Stimulated activated CD8-positive, alpha-beta memory T cell treated with anti-CD3 and anti-CD28 coated beads, Interleukin-15, amount 100 ng/mL, for 48 hours (primary cell): ENCODE measurements at regions not wholly inside any gene's neighbourhood (a gene's known extent, or its start where the extent isn't known, plus 50 kb on each side); places are given as distances from the start of the nearest gene placed in this dataset.
"Not testable (repeated sequence)": the region's sequence is repeated elsewhere in the genome, so short reads cannot be mapped to it uniquely, and the experiment has no call there.

Source experiments
- DNase-seq, 2 donors: peaks; one replicate each; pipeline ENCODE4 v3.0.0-alpha.2; 2020; ENCODE audit warnings: low read depth in 2 of 2

DNA sequence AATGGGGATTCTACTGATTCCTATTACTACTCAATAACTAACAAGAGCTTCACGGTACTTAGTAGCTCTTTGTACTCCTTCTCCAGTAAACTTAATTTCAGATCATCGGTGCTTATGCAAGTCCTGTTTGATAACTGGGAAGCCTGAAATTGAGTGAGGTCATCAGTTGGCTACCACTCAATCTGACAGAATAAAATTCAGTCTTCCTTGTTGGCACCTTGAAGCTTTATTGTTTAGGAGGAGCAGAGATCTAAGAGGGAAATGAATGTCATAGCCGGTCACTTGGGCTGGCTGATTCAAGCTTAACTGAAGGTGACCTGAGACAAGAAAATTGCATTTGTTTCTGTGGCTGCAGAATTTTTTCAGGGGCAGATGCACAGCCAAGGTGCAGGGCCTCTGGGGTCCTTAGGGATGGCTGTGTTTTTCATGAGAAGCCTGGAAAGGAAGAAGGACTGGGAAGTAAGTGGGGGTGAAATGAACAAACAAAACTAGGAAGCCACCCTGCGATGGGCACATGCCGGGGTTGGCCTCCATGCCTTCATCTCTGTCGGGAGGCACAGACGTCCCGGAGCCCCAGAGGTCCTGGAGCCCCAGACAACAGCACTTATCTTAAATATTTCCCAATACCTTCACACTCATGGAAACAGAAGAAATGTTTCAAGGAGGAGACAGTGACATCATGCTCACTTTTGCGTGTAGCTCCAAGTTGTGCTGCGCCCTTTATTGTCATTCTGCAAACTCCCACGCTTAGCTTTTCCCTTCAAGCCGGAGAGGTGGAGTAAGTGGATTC is 85.0 kb upstream of the KIF5B start:
- no peak for DNase-seq

DNA sequence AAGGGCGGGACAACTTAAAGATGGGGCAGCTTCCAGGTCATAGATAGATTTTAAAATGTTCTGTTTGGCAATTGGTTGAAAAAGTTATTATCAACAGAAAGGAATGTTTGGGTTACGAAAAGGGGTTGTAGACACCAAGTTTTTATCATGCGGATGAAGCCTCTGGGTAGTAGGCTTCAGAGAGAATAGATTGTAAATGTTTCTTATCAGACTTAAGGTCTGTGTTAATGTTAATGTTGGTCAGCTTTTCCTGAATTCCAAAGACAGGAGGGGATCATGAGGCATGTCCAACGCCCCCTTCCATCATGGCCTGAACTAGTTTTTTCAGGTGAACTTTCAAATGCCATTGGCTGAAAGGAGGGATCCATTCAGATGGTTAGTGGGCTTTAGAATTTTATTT is 84.2 kb upstream of the KIF5B start:
- no peak for DNase-seq

DNA sequence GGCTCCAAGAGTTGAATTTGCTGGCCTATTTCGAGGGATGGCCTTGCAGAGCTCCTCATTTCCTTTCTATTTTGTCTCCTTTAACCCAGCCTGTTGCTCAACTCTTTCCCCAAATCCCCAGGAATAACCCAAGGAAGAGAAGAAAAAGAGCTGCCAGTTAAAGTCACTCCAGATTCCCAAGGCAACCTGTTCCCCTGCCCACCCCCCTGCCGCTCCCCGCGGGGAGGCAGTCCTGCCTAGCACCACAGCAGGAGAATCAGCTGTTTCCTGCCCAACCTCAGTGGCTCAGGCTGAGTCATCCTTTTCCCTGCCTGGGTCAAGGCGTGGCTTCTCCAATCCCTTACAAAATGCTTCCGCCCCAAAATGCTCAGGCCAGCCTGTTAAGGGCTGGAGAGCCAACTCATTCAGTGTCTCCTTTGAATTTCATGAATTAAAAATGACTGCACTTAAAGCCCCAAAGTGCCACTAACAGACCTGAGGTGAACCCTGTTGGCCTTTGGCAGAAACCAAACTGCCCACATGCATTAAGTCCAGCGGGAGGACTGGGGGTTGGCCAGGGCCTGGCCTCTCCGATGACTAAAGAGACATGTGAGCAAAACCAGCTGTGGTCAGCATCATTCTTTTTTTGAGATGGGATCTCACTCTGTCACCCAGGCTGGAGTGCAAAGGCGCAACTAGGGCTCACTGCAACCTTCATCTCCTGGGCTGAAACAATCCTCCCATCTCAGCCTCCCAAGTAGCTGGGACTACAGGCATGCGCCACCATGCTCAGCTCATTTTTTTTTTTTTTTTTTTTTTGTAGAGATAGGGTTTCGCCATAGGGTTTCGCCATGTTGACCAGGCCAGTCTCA is 83.2 kb upstream of the KIF5B start:
- no peak for DNase-seq

GRCh38 chr10:32136927-32137326 is 80.7 kb upstream of the KIF5B start:
- DNase-seq, result not testable (repeated sequence)

DNA sequence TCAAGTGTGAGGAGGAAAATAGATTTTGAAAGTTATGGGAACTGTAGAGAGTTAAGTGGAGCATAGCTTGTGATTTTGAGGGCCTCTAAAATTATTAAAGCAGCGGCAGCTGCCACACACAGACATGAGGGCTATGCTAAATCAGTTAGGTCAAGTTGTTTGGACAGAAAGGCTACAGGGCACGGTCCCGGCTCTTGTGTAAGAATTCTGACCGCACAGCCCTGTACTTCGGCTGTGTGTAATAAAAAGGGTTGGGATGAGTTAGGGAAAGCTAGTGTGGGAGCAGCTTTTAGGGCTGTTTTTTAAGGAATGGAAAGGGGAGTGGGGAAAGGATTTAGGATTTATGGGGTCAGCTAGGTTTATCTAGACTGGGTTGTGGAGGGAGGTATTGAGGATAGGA is 79.6 kb upstream of the KIF5B start:
- DNase-seq, result not testable (repeated sequence)

- no peak for DNase-seq
These were observed 76.2 kb upstream of the KIF5B start for GRCh38 chr10:32132357-32132946.

DNA sequence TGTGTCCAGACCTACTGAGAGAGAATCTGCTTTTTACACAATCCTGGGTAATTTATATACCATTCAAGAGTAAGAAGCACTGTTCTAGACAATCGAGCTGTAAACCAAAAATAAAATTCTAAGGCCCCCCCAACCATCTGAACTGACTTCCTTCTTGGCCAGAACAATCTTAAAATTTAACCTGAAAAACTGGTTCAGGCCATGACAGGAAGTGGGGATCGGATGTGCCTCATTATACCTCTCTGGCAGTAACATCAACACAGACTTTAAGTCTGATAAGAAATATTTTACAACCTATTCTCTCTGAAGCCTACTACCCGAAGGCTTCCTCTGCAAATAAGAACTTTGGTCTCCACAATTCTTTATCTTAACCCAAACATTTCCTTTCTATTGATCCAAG is 75.2 kb upstream of the KIF5B start:
- no peak for DNase-seq

DNA sequence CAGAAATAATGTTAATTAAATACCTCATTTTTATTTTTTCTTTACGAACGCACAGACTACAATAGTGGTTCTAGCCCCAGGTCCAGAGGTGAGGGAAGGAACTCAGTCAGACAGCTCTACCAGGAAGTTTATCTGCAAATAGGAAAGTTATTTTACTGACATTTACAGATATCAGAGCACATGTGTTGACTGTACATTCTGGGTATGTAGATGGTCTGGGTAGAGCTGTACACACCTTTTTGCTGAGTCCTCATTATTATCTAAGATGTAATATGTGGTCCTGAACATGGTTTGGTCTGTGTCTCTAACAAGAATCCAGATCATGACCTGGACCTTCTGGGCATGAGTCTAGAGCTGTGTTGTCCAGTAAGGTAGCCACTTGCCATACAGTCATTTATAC is 74.6 kb upstream of the KIF5B start:
- no peak for DNase-seq

DNA sequence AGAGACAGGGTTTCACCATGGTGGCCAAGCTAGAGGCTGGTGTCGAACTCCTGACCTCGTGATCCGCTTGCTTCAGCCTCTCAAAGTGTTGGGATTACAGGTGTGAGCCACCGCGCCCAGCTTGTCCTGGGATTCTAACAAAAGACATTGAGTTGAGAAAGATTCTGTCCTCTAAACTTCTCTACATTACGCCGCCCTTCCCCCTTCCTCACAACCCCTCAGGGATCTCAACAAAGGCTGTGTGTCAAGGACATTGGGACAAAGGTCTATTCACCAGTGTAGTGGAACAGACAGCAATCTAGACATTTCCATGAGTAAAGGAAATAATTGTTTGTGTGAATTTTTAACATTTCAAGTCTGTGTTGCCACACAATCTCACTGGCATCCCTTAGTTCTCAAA is 68.8 kb upstream of the KIF5B start:
- no peak for DNase-seq

GRCh38 chr10:32123021-32123420 is 66.8 kb upstream of the KIF5B start:
- DNase-seq, result no peak

- DNase-seq, result no peak
These were observed 65.4 kb upstream of the KIF5B start for GRCh38 chr10:32121648-32122047.

DNA sequence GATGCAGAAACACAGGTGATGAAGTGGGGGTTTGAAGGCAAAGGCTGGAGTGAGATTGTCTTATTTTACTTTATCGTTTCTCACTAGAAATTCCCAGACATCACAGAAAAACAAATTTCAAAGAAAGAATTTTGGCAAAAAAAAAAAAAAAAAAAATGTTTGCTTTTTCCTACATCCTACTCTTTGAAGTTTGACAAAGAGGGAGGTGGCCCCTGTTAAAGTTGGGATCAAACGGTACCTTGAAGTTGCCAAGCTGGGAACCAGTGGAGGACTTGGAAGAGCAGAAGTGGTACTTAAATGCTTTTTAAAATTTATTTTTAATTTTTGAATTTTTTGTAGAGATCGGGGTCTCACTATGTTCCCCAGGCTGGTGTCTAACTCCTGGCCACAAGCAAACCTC is 63.9 kb upstream of the KIF5B start:
- no peak for DNase-seq

- DNase-seq, result no peak
These were observed 58.3 kb upstream of the KIF5B start for GRCh38 chr10:32114508-32114907.

DNA sequence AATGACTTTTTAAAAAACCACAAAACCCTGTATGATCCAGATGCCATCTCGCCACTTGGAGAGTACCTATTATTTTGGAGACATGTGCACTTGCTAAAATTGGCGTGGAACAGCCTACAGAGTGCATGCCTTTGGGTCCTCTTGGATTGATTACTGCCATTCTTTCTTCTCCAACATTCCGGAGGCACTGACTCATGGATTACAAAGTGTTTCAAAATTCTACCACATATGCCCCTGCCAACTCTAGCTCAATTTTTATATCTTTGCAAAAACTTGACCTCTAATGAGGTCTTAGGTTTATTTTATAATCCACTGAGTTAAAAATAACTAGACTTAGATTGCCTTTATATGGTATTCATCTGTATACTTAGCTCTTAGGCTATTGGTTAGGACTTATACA is 55.8 kb upstream of the KIF5B start:
- no peak for DNase-seq

GRCh38 chr10:32111585-32111984 is 55.4 kb upstream of the KIF5B start:
- DNase-seq, result no peak

- no peak for DNase-seq
These were observed 54.6 kb upstream of the KIF5B start for GRCh38 chr10:32110790-32111189.

- no peak for DNase-seq
These were observed 53.4 kb upstream of the KIF5B start for GRCh38 chr10:32109603-32110002.
